ENCODE measurements at regions not wholly inside any gene's neighbourhood (a gene's known extent, or its start where the extent isn't known, plus 50 kb on each side); places are given as distances from the start of the nearest gene placed in this dataset.

GRCh38 chrX:115901241-115901640 lies 269.3 kb upstream of the AGTR2 start:
- Histone ChIP-seq H3K9me3 (no peaks in the 10 kb centered on the region), H3K27me3 (replicated peaks; ENCODE audit: control insufficient read depth, insufficient read depth, low read length) (no peaks in the 10 kb centered on the region), H3K36me3 (ENCODE audit: control insufficient read depth, insufficient read depth, low read length) (no peaks in the 10 kb centered on the region), H3K4me3 (ENCODE audit: low read depth, low read length) (no peak overlapping the region), H3K4me1 (no peaks in the 10 kb centered on the region)
- Mint-ChIP-seq H3K4me3 (ENCODE audit: unreplicated experiment) (no peak overlapping the region), H3K27me3 (ENCODE audit: insufficient read depth, unreplicated experiment) (no peaks in the 10 kb centered on the region), H3K36me3 (ENCODE audit: insufficient read depth, unreplicated experiment) (no peaks in the 10 kb centered on the region), H3K4me1 (ENCODE audit: low read depth, unreplicated experiment) (no peaks in the 10 kb centered on the region), H3K9me3 (ENCODE audit: unreplicated experiment) (peaks cover 10% of the 10 kb centered on the region), H3K27ac (ENCODE audit: unreplicated experiment) (no peak overlapping the region)
- ChIA-PET CTCF (no interaction called here), POLR2A (no interaction called here)
- BruUV-seq (replicated peaks): no TSS peak
- no peak for TF ChIP-seq CTCF (IDR thresholded peaks at IDR 0.05; ENCODE audit: insufficient read depth in 1 of 2, low read depth in 1 of 2, low read length in 1 of 2, severe bottlenecking in 1 of 2, unreplicated experiment in 1 of 2)
- intact Hi-C loops (cut with micrococcal nuclease; ENCODE audit: unreplicated experiment): no loop called here
- DNase-seq: no peak

DNA sequence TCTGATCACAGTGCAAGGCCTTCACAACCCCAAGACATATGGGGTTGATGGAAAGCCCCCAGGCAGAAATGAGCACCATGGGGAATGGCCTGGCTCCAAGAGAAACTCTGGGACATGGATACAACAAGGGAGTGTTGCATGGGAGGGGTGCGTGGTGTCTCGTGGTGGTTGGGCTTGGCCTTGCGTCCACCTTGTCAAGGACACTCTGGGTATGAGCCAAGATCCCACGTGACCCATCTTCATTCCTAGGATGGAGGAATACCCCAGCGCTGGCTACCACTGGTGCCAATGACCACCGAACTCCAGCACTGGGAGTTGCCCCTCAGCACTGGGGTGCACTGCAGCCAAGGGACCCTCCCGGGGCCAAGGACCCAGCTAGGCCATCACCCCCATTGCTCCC lies 267.5 kb upstream of the AGTR2 start:
- H3K27me3 Mint-ChIP-seq (ENCODE audit: insufficient read depth, unreplicated experiment): no peaks in the 10 kb centered on the region

GRCh38 chrX:115906276-115906675 lies 264.3 kb upstream of the AGTR2 start:
- Mint-ChIP-seq H3K27me3 (ENCODE audit: insufficient read depth, unreplicated experiment) (no peaks in the 10 kb centered on the region), H3K9me3 (ENCODE audit: unreplicated experiment) (peaks cover 10% of the 10 kb centered on the region), H3K4me3 (ENCODE audit: unreplicated experiment) (no peak overlapping the region), H3K4me1 (ENCODE audit: low read depth, unreplicated experiment) (no peaks in the 10 kb centered on the region), H3K36me3 (ENCODE audit: insufficient read depth, unreplicated experiment) (no peaks in the 10 kb centered on the region), H3K27ac (ENCODE audit: unreplicated experiment) (no peak overlapping the region)
- TF ChIP-seq CTCF (IDR thresholded peaks at IDR 0.05; ENCODE audit: insufficient read depth in 1 of 2, low read depth in 1 of 2, low read length in 1 of 2, severe bottlenecking in 1 of 2, unreplicated experiment in 1 of 2): no peak
- Histone ChIP-seq H3K27me3 (replicated peaks; ENCODE audit: control insufficient read depth, insufficient read depth, low read length) (no peaks in the 10 kb centered on the region), H3K36me3 (ENCODE audit: control insufficient read depth, insufficient read depth, low read length) (no peaks in the 10 kb centered on the region), H3K4me3 (ENCODE audit: low read depth, low read length) (no peak overlapping the region), H3K9me3 (no peaks in the 10 kb centered on the region), H3K4me1 (no peaks in the 10 kb centered on the region)
- intact Hi-C loops (cut with micrococcal nuclease; ENCODE audit: unreplicated experiment): no loop called here
- no peak for DNase-seq
- POLR2A ChIA-PET: no interaction called here
- BruUV-seq (replicated peaks): no TSS peak
- CTCF ChIA-PET: no interaction called here

More for the DNA sequence above, 267.5 kb upstream of the AGTR2 start:
- BruUV-seq (replicated peaks): no TSS peak
- no peaks in the 10 kb centered on the region for H3K4me1 ChIP-seq
- H3K36me3 ChIP-seq (ENCODE audit: control insufficient read depth, insufficient read depth, low read length): no peaks in the 10 kb centered on the region
- no peak for TF ChIP-seq CTCF (IDR thresholded peaks at IDR 0.05; ENCODE audit: insufficient read depth in 1 of 2, low read depth in 1 of 2, low read length in 1 of 2, severe bottlenecking in 1 of 2, unreplicated experiment in 1 of 2)
- H3K36me3 Mint-ChIP-seq (ENCODE audit: insufficient read depth, unreplicated experiment): no peaks in the 10 kb centered on the region
- CTCF ChIA-PET: no interaction called here
- H3K27me3 ChIP-seq (replicated peaks; ENCODE audit: control insufficient read depth, insufficient read depth, low read length): no peaks in the 10 kb centered on the region
- no peaks in the 10 kb centered on the region for H3K4me1 Mint-ChIP-seq (ENCODE audit: low read depth, unreplicated experiment)
- H3K4me3 ChIP-seq (ENCODE audit: low read depth, low read length): no peak overlapping the region
- no peak for DNase-seq
- H3K9me3 ChIP-seq: no peaks in the 10 kb centered on the region
- H3K27ac Mint-ChIP-seq (ENCODE audit: unreplicated experiment): no peak overlapping the region
- POLR2A ChIA-PET: no interaction called here
- H3K4me3 Mint-ChIP-seq (ENCODE audit: unreplicated experiment): no peak overlapping the region
- H3K9me3 Mint-ChIP-seq (ENCODE audit: unreplicated experiment): peaks cover 10% of the 10 kb centered on the region
- intact Hi-C loops (cut with micrococcal nuclease; ENCODE audit: unreplicated experiment): no loop called here
